MCF 10A (cell line): ENCODE measurements at regions not wholly inside any gene's neighbourhood (a gene's known extent, or its start where the extent isn't known, plus 50 kb on each side); places are given as distances from the start of the nearest gene placed in this dataset.

Experiments used
- BruUV-seq: library from RNA; stranded (reverse); fragments of 400-500 nt; replicated peaks from 2 replicates; lab custom pipeline; 2021; lab: Mats Ljungman, UMichigan
- CTCF ChIA-PET: fragments of 300-600 bp; sonication (Branson Sonifier 250); formaldehyde crosslinking; extraction: SDS; loops from one replicate; lab custom pipeline; 2021; ENCODE audit warnings: antibody characterized with exemption, inconsistent platforms; lab: Yijun Ruan, JAX
- POLR2A ChIA-PET: fragments of 300-600, 350-650 bp; sonication (Branson Sonifier 250); formaldehyde crosslinking; extraction: SDS; loops from one replicate; lab custom pipeline; 2020; ENCODE audit warnings: antibody characterized with exemption, inconsistent platforms; lab: Yijun Ruan, JAX
- DNase-seq: peaks from one replicate; pipeline ENCODE4 v3.0.0-alpha.2; 2018; ENCODE audit not compliant: unreplicated experiment
- H3K27ac Mint-ChIP-seq: one replicate; pipeline ENCODE4 v1.8.0; 2022; ENCODE audit warnings: mild to moderate bottlenecking, low read depth, mixed read lengths; ENCODE audit not compliant: unreplicated experiment
- H3K27me3 Mint-ChIP-seq: one replicate; pipeline ENCODE4 v1.8.0; 2022; ENCODE audit warnings: mixed read lengths; ENCODE audit not compliant: insufficient read depth, unreplicated experiment
- H3K36me3 Mint-ChIP-seq: one replicate; pipeline ENCODE4 v1.8.0; 2022; ENCODE audit warnings: mild to moderate bottlenecking, moderate library complexity, mixed read lengths; ENCODE audit not compliant: insufficient read depth, unreplicated experiment
- H3K4me1 Mint-ChIP-seq: one replicate; pipeline ENCODE4 v1.8.0; 2022; ENCODE audit warnings: mixed read lengths; ENCODE audit not compliant: insufficient read depth, unreplicated experiment
- H3K4me3 Mint-ChIP-seq: one replicate; pipeline ENCODE4 v1.8.0; 2022; ENCODE audit warnings: mild to moderate bottlenecking, moderate library complexity, mixed read lengths; ENCODE audit not compliant: unreplicated experiment
- H3K9me3 Mint-ChIP-seq: one replicate; pipeline ENCODE4 v1.8.0; 2022; ENCODE audit warnings: mixed read lengths; ENCODE audit not compliant: unreplicated experiment
- intact Hi-C: fragments of 100-400 bp; cut with micrococcal nuclease; formaldehyde crosslinking; loops from 2 replicates; pipeline ENCODE4 v1.14.1; 2022
- TF ChIP-seq, protein P1 (sequence below): fragments of 200-600 bp; IDR thresholded peaks from one replicate; pipeline ENCODE4 v1.8.0; 2022; ENCODE audit warnings: antibody characterized with exemption, mild to moderate bottlenecking; ENCODE audit not compliant: unreplicated experiment

- TF ChIP-seq, protein P1, sequence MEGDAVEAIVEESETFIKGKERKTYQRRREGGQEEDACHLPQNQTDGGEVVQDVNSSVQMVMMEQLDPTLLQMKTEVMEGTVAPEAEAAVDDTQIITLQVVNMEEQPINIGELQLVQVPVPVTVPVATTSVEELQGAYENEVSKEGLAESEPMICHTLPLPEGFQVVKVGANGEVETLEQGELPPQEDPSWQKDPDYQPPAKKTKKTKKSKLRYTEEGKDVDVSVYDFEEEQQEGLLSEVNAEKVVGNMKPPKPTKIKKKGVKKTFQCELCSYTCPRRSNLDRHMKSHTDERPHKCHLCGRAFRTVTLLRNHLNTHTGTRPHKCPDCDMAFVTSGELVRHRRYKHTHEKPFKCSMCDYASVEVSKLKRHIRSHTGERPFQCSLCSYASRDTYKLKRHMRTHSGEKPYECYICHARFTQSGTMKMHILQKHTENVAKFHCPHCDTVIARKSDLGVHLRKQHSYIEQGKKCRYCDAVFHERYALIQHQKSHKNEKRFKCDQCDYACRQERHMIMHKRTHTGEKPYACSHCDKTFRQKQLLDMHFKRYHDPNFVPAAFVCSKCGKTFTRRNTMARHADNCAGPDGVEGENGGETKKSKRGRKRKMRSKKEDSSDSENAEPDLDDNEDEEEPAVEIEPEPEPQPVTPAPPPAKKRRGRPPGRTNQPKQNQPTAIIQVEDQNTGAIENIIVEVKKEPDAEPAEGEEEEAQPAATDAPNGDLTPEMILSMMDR = no peak
- Mint-ChIP-seq H3K4me1 (peaks cover 5% of the 10 kb centered on the region), H3K9me3 (no peaks in the 10 kb centered on the region), H3K27me3 (peaks cover 66% of the 10 kb centered on the region), H3K4me3 (no peak overlapping the region), H3K27ac (no peak overlapping the region), H3K36me3 (no peaks in the 10 kb centered on the region)
- DNase-seq = no peak
- ChIA-PET CTCF (no interaction called here), POLR2A (no interaction called here)
- intact Hi-C loops = no loop called here
- BruUV-seq = no TSS peak
Measured at GRCh38 chr1:60136395-60136794, 62.8 kb upstream of the C1orf87 start.

- intact Hi-C loops = no loop called here
- no peak for DNase-seq
- Mint-ChIP-seq H3K4me3 (no peak overlapping the region), H3K4me1 (peaks cover 5% of the 10 kb centered on the region), H3K27me3 (peaks cover 49% of the 10 kb centered on the region), H3K27ac (no peak overlapping the region), H3K36me3 (no peaks in the 10 kb centered on the region), H3K9me3 (no peaks in the 10 kb centered on the region)
- ChIA-PET CTCF (no interaction called here), POLR2A (no interaction called here)
- no TSS peak for BruUV-seq
- TF ChIP-seq, protein P1 = no peak
Measured at GRCh38 chr1:60134716-60135115, 61.1 kb upstream of the C1orf87 start.

DNA sequence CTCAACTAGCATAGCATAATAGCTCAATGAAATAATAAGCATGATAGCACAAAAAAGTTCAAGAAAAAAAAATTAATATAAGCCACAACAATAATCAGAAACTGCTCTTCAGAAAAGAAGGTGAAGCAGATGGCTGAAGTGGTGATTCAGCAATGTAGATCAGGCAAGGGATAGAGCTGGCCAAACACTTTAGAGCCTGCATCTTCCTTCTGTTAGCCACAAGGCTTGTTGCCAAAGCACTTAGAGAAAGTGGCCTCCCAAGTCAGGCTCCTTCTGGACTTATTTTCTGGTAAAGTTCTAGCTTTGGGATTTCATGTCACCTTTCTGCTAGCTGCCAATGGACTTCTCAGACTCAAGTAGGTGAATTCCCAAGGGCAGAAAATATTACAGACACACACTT is 60.3 kb upstream of the C1orf87 start:
- Mint-ChIP-seq H3K27ac (no peak overlapping the region), H3K36me3 (no peaks in the 10 kb centered on the region), H3K4me1 (peaks cover 5% of the 10 kb centered on the region), H3K4me3 (no peak overlapping the region), H3K27me3 (peaks cover 44% of the 10 kb centered on the region), H3K9me3 (no peaks in the 10 kb centered on the region)
- DNase-seq = peak; percentile 30
- no TSS peak for BruUV-seq
- POLR2A ChIA-PET = no interaction called here
- CTCF ChIA-PET = interaction anchor here (0.6 kb wide), 1 partner anchor 29 kb away, joined by 4 read pairs; no protein-coding TSS in a partner anchor
- TF ChIP-seq, protein P1 = no peak
- intact Hi-C loops = no loop called here

DNA sequence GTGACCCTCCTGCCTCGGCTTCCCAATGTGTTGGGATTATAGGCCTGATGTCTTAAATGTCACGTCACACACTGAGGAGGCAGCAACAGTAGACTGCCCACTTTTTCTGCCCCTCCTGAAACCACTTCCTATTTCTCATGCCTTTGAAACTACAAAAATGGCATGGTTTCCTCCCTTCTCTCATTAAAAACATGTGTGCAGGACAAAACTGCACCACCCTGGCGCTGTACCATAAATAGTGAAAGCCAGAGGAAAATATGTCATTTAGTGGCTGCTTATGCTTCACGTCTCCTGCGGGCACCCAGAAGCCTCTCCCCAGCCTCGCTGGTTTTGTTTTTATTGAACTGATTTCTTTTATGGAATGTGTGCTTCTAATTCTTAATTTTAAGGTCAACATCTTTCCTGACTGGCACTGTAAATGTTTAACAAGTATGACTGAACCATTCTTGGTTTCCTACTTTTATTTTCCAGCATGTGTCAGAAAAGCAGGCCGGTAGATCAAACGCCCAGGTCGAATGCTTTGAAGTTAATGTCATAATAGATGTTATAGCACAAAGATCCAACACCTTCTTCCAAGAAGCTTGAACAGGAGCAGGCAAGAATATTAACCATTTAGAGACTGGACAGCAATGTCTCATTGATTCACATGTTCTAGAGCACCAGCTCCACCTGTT is 59.6 kb upstream of the C1orf87 start:
- Mint-ChIP-seq H3K27ac (no peak overlapping the region), H3K4me3 (no peak overlapping the region), H3K4me1 (peaks cover 5% of the 10 kb centered on the region), H3K9me3 (no peaks in the 10 kb centered on the region), H3K27me3 (peaks cover 44% of the 10 kb centered on the region), H3K36me3 (no peaks in the 10 kb centered on the region)
- TF ChIP-seq, protein P1 = no peak
- ChIA-PET POLR2A (no interaction called here), CTCF (interaction anchor here (0.6 kb wide), 1 partner anchor 30 kb away, joined by 4 read pairs; no protein-coding TSS in a partner anchor)
- intact Hi-C loops = no loop called here
- no TSS peak for BruUV-seq
- no peak for DNase-seq
